K562 (cell line): ENCODE measurements at regions not wholly inside any gene's neighbourhood (a gene's known extent, or its start where the extent isn't known, plus 50 kb on each side); places are given as distances from the start of the nearest gene placed in this dataset.

Experiments
- C11orf30 ChIP-seq: fragments of 450-650 bp; IDR thresholded peaks from 2 replicates; pipeline ENCODE4 v1.6.1; 2016; ENCODE audit warnings: low read depth, mild to moderate bottlenecking
- CHD1 ChIP-seq: fragments of 200-600 bp; sonication (generic); IDR thresholded peaks from one replicate; pipeline ENCODE4 v1.6.1; 2012; ENCODE audit warnings: mild to moderate bottlenecking, moderate library complexity, low read length, inconsistent platforms
- ELF4 ChIP-seq: fragments of 450-650 bp; formaldehyde crosslinking; IDR thresholded peaks from 2 replicates; pipeline ENCODE4 v1.4.0; 2022; ENCODE audit warnings: missing genetic modification characterization
- ETV1 ChIP-seq: fragments of 450-650 bp; conservative IDR thresholded peaks from 2 replicates; pipeline ENCODE4 v1.6.1; 2016; ENCODE audit warnings: missing genetic modification characterization, control low read depth, low read depth, missing compliant biosample characterization
- JUND ChIP-seq, 2 experiments: IDR thresholded peaks; 2 replicates in 1 of 2; 3 replicates in 1 of 2; pipeline ENCODE4 v1.6.1; 2011; ENCODE audit warnings: borderline replicate concordance in 2 of 2, low read depth in 2 of 2, low read length in 2 of 2, improper control_type of control experiment in 1 of 2, missing biosample characterization in 1 of 2, missing genetic modification characterization in 1 of 2, missing genetic modification reagents in 1 of 2
- MCM3 ChIP-seq: fragments of 450-650 bp; IDR thresholded peaks from 2 replicates; pipeline ENCODE4 v1.6.1; 2016
- MXD1 ChIP-seq: fragments of 250-450 bp; sonication (Bioruptor Pico); IDR thresholded peaks from 2 replicates; pipeline ENCODE4 v1.8.0; 2021; ENCODE audit warnings: borderline replicate concordance, mild to moderate bottlenecking, moderate library complexity; ENCODE audit not compliant: poor library complexity, severe bottlenecking
- NFIX ChIP-seq: fragments of 250-450 bp; sonication (Bioruptor Pico); IDR thresholded peaks from 2 replicates; pipeline ENCODE4 v1.4.0; 2020; ENCODE audit warnings: low read depth, mild to moderate bottlenecking, moderate library complexity
- NR3C1 ChIP-seq: sonication (generic); formaldehyde crosslinking; IDR thresholded peaks from 2 replicates; pipeline ENCODE4 v1.8.1; 2022; ENCODE audit warnings: missing genetic modification reagents
- POLR2B ChIP-seq: fragments of 450-650 bp; IDR thresholded peaks from 2 replicates; pipeline ENCODE4 v1.6.1; 2018; ENCODE audit warnings: low read depth; ENCODE audit not compliant: partially characterized antibody
- PPARD ChIP-seq: fragments of 250-450 bp; sonication (Bioruptor Pico); IDR thresholded peaks from 2 replicates; pipeline ENCODE4 v1.8.0; 2022; ENCODE audit warnings: inconsistent platforms, mild to moderate bottlenecking, moderate library complexity
- SMARCB1 ChIP-seq: IDR thresholded peaks from 2 replicates; pipeline ENCODE4 v1.6.1; 2011; ENCODE audit warnings: improper control_type of control experiment, low read depth; ENCODE audit not compliant: insufficient read length
- TAF15 ChIP-seq: fragments of 200-400 bp; formaldehyde crosslinking; IDR thresholded peaks from 2 replicates; pipeline ENCODE4 v1.6.1; 2017; ENCODE audit warnings: mild to moderate bottlenecking, low read depth, low read length, moderate library complexity
- TAF7 ChIP-seq: fragments of 450-650 bp; IDR thresholded peaks from 2 replicates; pipeline ENCODE4 v1.6.1; 2016; ENCODE audit warnings: missing genetic modification characterization, missing compliant biosample characterization
- TEAD4 ChIP-seq, 2 experiments: sonication (generic) in 1 of 2; formaldehyde crosslinking in 1 of 2; IDR thresholded peaks; 2 replicates each; pipeline versions ENCODE4 v1.6.1 to v1.8.0; 2012 to 2022; ENCODE audit warnings: borderline replicate concordance in 1 of 2, inconsistent platforms in 1 of 2, low read length in 1 of 2, mild to moderate bottlenecking in 1 of 2, missing genetic modification reagents in 1 of 2
- ZBTB33 ChIP-seq: sonication (generic); formaldehyde crosslinking; IDR thresholded peaks from 2 replicates; pipeline ENCODE4 v1.8.1; 2023; ENCODE audit warnings: mild to moderate bottlenecking, missing genetic modification reagents
- ZNF174 ChIP-seq: fragments of 250-450 bp; sonication (Bioruptor Pico); IDR thresholded peaks from 2 replicates; pipeline ENCODE4 v1.4.0; 2020; ENCODE audit warnings: mild to moderate bottlenecking
- TF ChIP-seq, protein P1 (sequence below): IDR thresholded peaks from 3 replicates; pipeline ENCODE4 v1.6.1; 2011; ENCODE audit warnings: borderline replicate concordance, mild to moderate bottlenecking; ENCODE audit not compliant: insufficient read length, insufficient read depth
- TF ChIP-seq, protein P2 (sequence below), 2 experiments: fragments of 450-650 bp in 1 of 2; sonication (generic) in 1 of 2; formaldehyde crosslinking in 1 of 2; IDR thresholded peaks in 1 of 2; conservative IDR thresholded peaks in 1 of 2; 2 replicates each; pipeline versions ENCODE4 v1.6.1 to v1.8.1; 2016 to 2023; ENCODE audit warnings: mild to moderate bottlenecking in 2 of 2, moderate library complexity in 2 of 2, inconsistent platforms in 1 of 2, missing genetic modification reagents in 1 of 2
- TF ChIP-seq, protein P3 (sequence below): fragments of 250-450 bp; sonication (Bioruptor Pico); IDR thresholded peaks from 2 replicates; pipeline ENCODE4 v1.8.0; 2022; ENCODE audit warnings: moderate library complexity, mild to moderate bottlenecking, inconsistent platforms
- TF ChIP-seq, protein P4 (sequence below): fragments of 450-650 bp; formaldehyde crosslinking; IDR thresholded peaks from 2 replicates; pipeline ENCODE4 v1.4.0; 2022; ENCODE audit warnings: mild to moderate bottlenecking, moderate library complexity

DNA sequence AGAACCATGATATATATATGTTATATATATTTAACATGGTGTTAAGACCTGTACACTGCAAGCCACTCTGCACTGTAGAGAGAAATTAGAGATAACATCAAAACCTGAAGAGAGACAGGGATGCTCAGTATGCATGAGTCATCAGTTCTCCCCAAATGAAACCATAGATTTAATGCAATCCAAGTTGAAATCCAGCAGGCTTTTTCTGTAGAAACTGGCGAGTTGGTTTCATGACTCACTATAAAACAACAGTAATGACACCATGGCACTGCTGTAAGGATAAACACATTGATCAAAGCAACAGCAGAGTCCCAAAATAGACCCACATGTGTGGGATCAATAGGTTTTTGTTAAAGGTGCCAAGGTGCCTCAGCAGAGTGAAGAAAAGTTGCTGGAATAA is 65.8 kb downstream of the RTP5 start (continued):
- TF ChIP-seq TEAD4 (IDR thresholded peaks at IDR 0.05; ENCODE audit: low read length) (no peak), TEAD4 (CRISPR knock-in tag; IDR thresholded peaks at IDR 0.05; ENCODE audit: borderline replicate concordance) (no peak), SMARCB1 (no peak), CHD1 (no peak), MCM3 (no peak), NFIX (CRISPR knock-in tag) (no peak), TAF15 (no peak), ZNF174 (no peak), POLR2B (no peak), ETV1 (no peak), ZBTB33 (CRISPR knock-in tag) (no peak), PPARD (no peak), JUND (IDR thresholded peaks at IDR 0.05; ENCODE audit: borderline replicate concordance, low read depth, low read length) (peak; percentile 59; the same call in 1 of the 2 replicates), JUND (tag; IDR thresholded peaks at IDR 0.05; ENCODE audit: borderline replicate concordance, low read depth, low read length) (no peak; the same call in 2 of the 3 replicates), TAF7 (tag) (no peak), C11orf30 (peak; percentile 68; the same call in 1 of the 2 replicates), NR3C1 (no peak), MXD1 (CRISPR knock-in tag) (no peak), ELF4 (CRISPR knock-in tag) (no peak)
- TF ChIP-seq, protein P1, sequence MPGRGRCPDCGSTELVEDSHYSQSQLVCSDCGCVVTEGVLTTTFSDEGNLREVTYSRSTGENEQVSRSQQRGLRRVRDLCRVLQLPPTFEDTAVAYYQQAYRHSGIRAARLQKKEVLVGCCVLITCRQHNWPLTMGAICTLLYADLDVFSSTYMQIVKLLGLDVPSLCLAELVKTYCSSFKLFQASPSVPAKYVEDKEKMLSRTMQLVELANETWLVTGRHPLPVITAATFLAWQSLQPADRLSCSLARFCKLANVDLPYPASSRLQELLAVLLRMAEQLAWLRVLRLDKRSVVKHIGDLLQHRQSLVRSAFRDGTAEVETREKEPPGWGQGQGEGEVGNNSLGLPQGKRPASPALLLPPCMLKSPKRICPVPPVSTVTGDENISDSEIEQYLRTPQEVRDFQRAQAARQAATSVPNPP = no peak
- TF ChIP-seq, protein P2, sequence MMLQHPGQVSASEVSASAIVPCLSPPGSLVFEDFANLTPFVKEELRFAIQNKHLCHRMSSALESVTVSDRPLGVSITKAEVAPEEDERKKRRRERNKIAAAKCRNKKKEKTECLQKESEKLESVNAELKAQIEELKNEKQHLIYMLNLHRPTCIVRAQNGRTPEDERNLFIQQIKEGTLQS (IDR thresholded peaks at IDR 0.05) = peak; percentile 74
- TF ChIP-seq, protein P2 (CRISPR knock-in tag; conservative IDR thresholded peaks at IDR 0.05) = no peak
- TF ChIP-seq, protein P3, sequence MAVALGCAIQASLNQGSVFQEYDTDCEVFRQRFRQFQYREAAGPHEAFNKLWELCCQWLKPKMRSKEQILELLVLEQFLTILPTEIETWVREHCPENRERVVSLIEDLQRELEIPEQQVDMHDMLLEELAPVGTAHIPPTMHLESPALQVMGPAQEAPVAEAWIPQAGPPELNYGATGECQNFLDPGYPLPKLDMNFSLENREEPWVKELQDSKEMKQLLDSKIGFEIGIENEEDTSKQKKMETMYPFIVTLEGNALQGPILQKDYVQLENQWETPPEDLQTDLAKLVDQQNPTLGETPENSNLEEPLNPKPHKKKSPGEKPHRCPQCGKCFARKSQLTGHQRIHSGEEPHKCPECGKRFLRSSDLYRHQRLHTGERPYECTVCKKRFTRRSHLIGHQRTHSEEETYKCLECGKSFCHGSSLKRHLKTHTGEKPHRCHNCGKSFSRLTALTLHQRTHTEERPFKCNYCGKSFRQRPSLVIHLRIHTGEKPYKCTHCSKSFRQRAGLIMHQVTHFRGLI = no peak
- TF ChIP-seq, protein P4, sequence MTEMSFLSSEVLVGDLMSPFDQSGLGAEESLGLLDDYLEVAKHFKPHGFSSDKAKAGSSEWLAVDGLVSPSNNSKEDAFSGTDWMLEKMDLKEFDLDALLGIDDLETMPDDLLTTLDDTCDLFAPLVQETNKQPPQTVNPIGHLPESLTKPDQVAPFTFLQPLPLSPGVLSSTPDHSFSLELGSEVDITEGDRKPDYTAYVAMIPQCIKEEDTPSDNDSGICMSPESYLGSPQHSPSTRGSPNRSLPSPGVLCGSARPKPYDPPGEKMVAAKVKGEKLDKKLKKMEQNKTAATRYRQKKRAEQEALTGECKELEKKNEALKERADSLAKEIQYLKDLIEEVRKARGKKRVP (CRISPR knock-in tag) = no peak
